ENCODE measurements at regions not wholly inside any gene's neighbourhood (a gene's known extent, or its start where the extent isn't known, plus 50 kb on each side); places are given as distances from the start of the nearest gene placed in this dataset.

- TF ChIP-seq CTCF (IDR thresholded peaks at IDR 0.05) = no peak
- no peak for TF ChIP-seq EP300 (IDR thresholded peaks at IDR 0.05)
- TF ChIP-seq POLR2A (IDR thresholded peaks at IDR 0.05) = no peak
- DNase-seq (ENCODE audit: low spot score in 2 of 2) = no peak
- H3K9me3 ChIP-seq = peaks cover 0 to 40% (median 12%) of the 10 kb centered on the region in 4 donors
- no peak overlapping the region for H3K27ac ChIP-seq
- no peaks in the 10 kb centered on the region for H3K36me3 ChIP-seq
- no peaks in the 10 kb centered on the region for H3K27me3 ChIP-seq
- no peaks in the 10 kb centered on the region for H3K4me1 ChIP-seq
- 92 to 98% methylated on average over 1 of the region's 1 CpG for WGBS, 2 donors
- no peak overlapping the region for H3K4me3 ChIP-seq
These were observed 114.4 kb upstream of the NAP1L1 start for GRCh38 chr12:76198839-76199238.

- TF ChIP-seq CTCF (IDR thresholded peaks at IDR 0.05) = no peak
- TF ChIP-seq EP300 (IDR thresholded peaks at IDR 0.05) = no peak
- TF ChIP-seq POLR2A (IDR thresholded peaks at IDR 0.05) = no peak
- peaks cover 0 to 34% (median 12%) of the 10 kb centered on the region in 4 donors for H3K9me3 ChIP-seq
- WGBS, 2 donors = 61 to 65% methylated on average over 5 of the region's 5 CpGs
- H3K27ac ChIP-seq = no peak overlapping the region
- no peak overlapping the region for H3K4me3 ChIP-seq
- no peaks in the 10 kb centered on the region for H3K4me1 ChIP-seq
- H3K27me3 ChIP-seq = no peaks in the 10 kb centered on the region
- H3K36me3 ChIP-seq = no peaks in the 10 kb centered on the region
- DNase-seq (ENCODE audit: low spot score in 2 of 2) = no peak
These were observed 112.8 kb upstream of the NAP1L1 start for GRCh38 chr12:76197283-76197682.

GRCh38 chr12:76195920-76196319 is 111.4 kb upstream of the NAP1L1 start:
- no peak for DNase-seq (ENCODE audit: low spot score in 2 of 2)
- TF ChIP-seq CTCF (IDR thresholded peaks at IDR 0.05) (no peak), EP300 (IDR thresholded peaks at IDR 0.05) (no peak), POLR2A (IDR thresholded peaks at IDR 0.05) (no peak)
- Histone ChIP-seq H3K4me3 (no peak overlapping the region), H3K4me1 (no peaks in the 10 kb centered on the region), H3K36me3 (no peaks in the 10 kb centered on the region), H3K27me3 (no peaks in the 10 kb centered on the region), H3K9me3 (peaks cover 0 to 30% (median 10%) of the 10 kb centered on the region in 4 donors), H3K27ac (no peak overlapping the region)
- 30 to 83% methylated on average over 1 of the region's 1 CpG for WGBS, 2 donors

- Histone ChIP-seq H3K9me3 (peaks cover 0 to 19% (median 5%) of the 10 kb centered on the region in 4 donors), H3K4me1 (no peaks in the 10 kb centered on the region), H3K27ac (no peak overlapping the region), H3K4me3 (no peak overlapping the region), H3K36me3 (no peaks in the 10 kb centered on the region), H3K27me3 (no peaks in the 10 kb centered on the region)
- no peak for DNase-seq (ENCODE audit: low spot score in 2 of 2)
- TF ChIP-seq CTCF (IDR thresholded peaks at IDR 0.05) (no peak), POLR2A (IDR thresholded peaks at IDR 0.05) (no peak), EP300 (IDR thresholded peaks at IDR 0.05) (no peak)
These were observed 110.2 kb upstream of the NAP1L1 start for GRCh38 chr12:76194724-76195123.

GRCh38 chr12:76193961-76194360 is 109.5 kb upstream of the NAP1L1 start:
- peaks cover 0 to 11% (median 2%) of the 10 kb centered on the region in 4 donors for H3K9me3 ChIP-seq
- no peak overlapping the region for H3K4me3 ChIP-seq
- TF ChIP-seq EP300 (IDR thresholded peaks at IDR 0.05) (no peak), POLR2A (IDR thresholded peaks at IDR 0.05) (no peak)
- no peak overlapping the region for H3K27ac ChIP-seq
- 85% methylated on average over 4 of the region's 4 CpGs for WGBS, 2 donors
- no peaks in the 10 kb centered on the region for H3K36me3 ChIP-seq
- no peak for DNase-seq (ENCODE audit: low spot score in 2 of 2)
- no peaks in the 10 kb centered on the region for H3K27me3 ChIP-seq
- H3K4me1 ChIP-seq = no peaks in the 10 kb centered on the region

GRCh38 chr12:76192416-76192815 is 107.9 kb upstream of the NAP1L1 start:
- no peak for TF ChIP-seq CTCF (IDR thresholded peaks at IDR 0.05)
- no peak for TF ChIP-seq EP300 (IDR thresholded peaks at IDR 0.05)
- no peak for TF ChIP-seq POLR2A (IDR thresholded peaks at IDR 0.05)
- Histone ChIP-seq H3K36me3 (no peaks in the 10 kb centered on the region), H3K27ac (no peak overlapping the region), H3K27me3 (no peaks in the 10 kb centered on the region), H3K4me3 (no peak overlapping the region), H3K4me1 (no peaks in the 10 kb centered on the region), H3K9me3 (no peaks in the 10 kb centered on the region)
- DNase-seq (ENCODE audit: low spot score in 2 of 2) = no peak
- 80 to 85% methylated on average over 4 of the region's 4 CpGs for WGBS, 2 donors
